ENCODE measurements at regions not wholly inside any gene's neighbourhood (a gene's known extent, or its start where the extent isn't known, plus 50 kb on each side); places are given as distances from the start of the nearest gene placed in this dataset.

- TF ChIP-seq CTCF (IDR thresholded peaks at IDR 0.05 in 4 of 5, conservative IDR thresholded peaks at IDR 0.05 in 1 of 5) (no peak), POLR2A (IDR thresholded peaks at IDR 0.05) (no peak)
Measured at GRCh38 chr19:29295285-29295684, 82.3 kb upstream of the UQCRFS1 start.

Data from gastrocnemius medialis (tissue), 4 donors.